ENCODE measurements at regions not wholly inside any gene's neighbourhood (a gene's known extent, or its start where the extent isn't known, plus 50 kb on each side); places are given as distances from the start of the nearest gene placed in this dataset.

- H3K9me3 ChIP-seq = no peaks in the 10 kb centered on the region
- H3K4me1 ChIP-seq = peaks cover 0 to 5% (median 0%) of the 10 kb centered on the region in 4 donors
- no peak overlapping the region for H3K4me3 ChIP-seq
- no peaks in the 10 kb centered on the region for H3K27me3 ChIP-seq
- TF ChIP-seq CTCF (IDR thresholded peaks at IDR 0.05) = no peak
- no peak for TF ChIP-seq EP300 (IDR thresholded peaks at IDR 0.05)
- TF ChIP-seq POLR2A (IDR thresholded peaks at IDR 0.05) = no peak
- no peaks in the 10 kb centered on the region for H3K36me3 ChIP-seq
- 42 to 43% methylated on average over 10 of the region's 10 CpGs for WGBS, 2 donors
- DNase-seq (no peak), ATAC-seq (ENCODE audit: low FRiP score in 2 of 2) (no peak)
- H3K27ac ChIP-seq = no peak overlapping the region
Observed at GRCh38 chr6:19432966-19433498, 404.1 kb upstream of the ID4 start.

GRCh38 chr6:19434065-19434464, 403.1 kb upstream of the ID4 start:
- WGBS, 2 donors = 73 to 77% methylated on average over 2 of the region's 2 CpGs
- DNase-seq = no peak
- no peaks in the 10 kb centered on the region for H3K9me3 ChIP-seq
- no peak for ATAC-seq (ENCODE audit: low FRiP score in 2 of 2)
- no peaks in the 10 kb centered on the region for H3K36me3 ChIP-seq
- peaks cover 0 to 10% (median 2%) of the 10 kb centered on the region in 4 donors for H3K4me1 ChIP-seq
- H3K4me3 ChIP-seq = no peak overlapping the region
- no peaks in the 10 kb centered on the region for H3K27me3 ChIP-seq
- TF ChIP-seq CTCF (IDR thresholded peaks at IDR 0.05) (no peak), POLR2A (IDR thresholded peaks at IDR 0.05) (no peak), EP300 (IDR thresholded peaks at IDR 0.05) (no peak), POLR2AphosphoS5 (IDR thresholded peaks at IDR 0.05) (no peak)
- no peak overlapping the region for H3K27ac ChIP-seq

GRCh38 chr6:19435755-19436154, 401.4 kb upstream of the ID4 start:
- Histone ChIP-seq H3K9me3 (no peaks in the 10 kb centered on the region), H3K27me3 (no peaks in the 10 kb centered on the region), H3K36me3 (no peaks in the 10 kb centered on the region), H3K4me1 (peaks cover 0 to 10% (median 2%) of the 10 kb centered on the region in 4 donors), H3K27ac (no peak overlapping the region), H3K4me3 (no peak overlapping the region)
- ATAC-seq (ENCODE audit: low FRiP score in 2 of 2) = no peak
- TF ChIP-seq EP300 (IDR thresholded peaks at IDR 0.05) (no peak), CTCF (IDR thresholded peaks at IDR 0.05) (no peak), POLR2AphosphoS5 (IDR thresholded peaks at IDR 0.05) (no peak), POLR2A (IDR thresholded peaks at IDR 0.05) (no peak)
- 92 to 97% methylated on average over 3 of the region's 3 CpGs for WGBS, 2 donors
- no peak for DNase-seq

GRCh38 chr6:19438566-19439353, 398.4 kb upstream of the ID4 start:
- H3K27me3 ChIP-seq = no peaks in the 10 kb centered on the region
- WGBS, 2 donors = 61 to 67% methylated on average over 8 of the region's 8 CpGs
- DNase-seq (no peak), ATAC-seq (ENCODE audit: low FRiP score in 2 of 2) (no peak)
- peaks cover 0 to 5% (median 2%) of the 10 kb centered on the region in 4 donors for H3K4me1 ChIP-seq
- TF ChIP-seq POLR2AphosphoS5 (IDR thresholded peaks at IDR 0.05) (no peak), CTCF (IDR thresholded peaks at IDR 0.05) (no peak), EP300 (IDR thresholded peaks at IDR 0.05) (no peak), POLR2A (IDR thresholded peaks at IDR 0.05) (no peak)
- H3K4me3 ChIP-seq = no peak overlapping the region
- no peaks in the 10 kb centered on the region for H3K9me3 ChIP-seq
- H3K27ac ChIP-seq = peak overlapping the region in 1 of 4 donors; percentile 32
- no peaks in the 10 kb centered on the region for H3K36me3 ChIP-seq

GRCh38 chr6:19440531-19440930, 396.6 kb upstream of the ID4 start:
- TF ChIP-seq POLR2A (IDR thresholded peaks at IDR 0.05) = no peak
- TF ChIP-seq POLR2AphosphoS5 (IDR thresholded peaks at IDR 0.05) = no peak
- no peak for TF ChIP-seq EP300 (IDR thresholded peaks at IDR 0.05)
- TF ChIP-seq CTCF (IDR thresholded peaks at IDR 0.05) = no peak
- H3K9me3 ChIP-seq = no peaks in the 10 kb centered on the region
- no peak overlapping the region for H3K27ac ChIP-seq
- H3K36me3 ChIP-seq = no peaks in the 10 kb centered on the region
- no peaks in the 10 kb centered on the region for H3K27me3 ChIP-seq
- H3K4me1 ChIP-seq = peaks cover 0 to 10% (median 2%) of the 10 kb centered on the region in 4 donors
- 32 to 33% methylated on average over 3 of the region's 3 CpGs for WGBS, 2 donors
- no peak for DNase-seq
- no peak for ATAC-seq (ENCODE audit: low FRiP score in 2 of 2)
- no peak overlapping the region for H3K4me3 ChIP-seq

Measured in upper lobe of left lung (tissue), 6 donors.